Nephron (organoid): ENCODE measurements at regions not wholly inside any gene's neighbourhood (a gene's known extent, or its start where the extent isn't known, plus 50 kb on each side); places are given as distances from the start of the nearest gene placed in this dataset.
A peak's percentile ranks its signal among the peaks of the same experiment; 100 is the strongest.

Experiments used
- H3K27ac Mint-ChIP-seq, 3 experiments: 2 replicates each; pipeline ENCODE4 v1.8.0; 2020; ENCODE audit warnings: mixed read lengths in 3 of 3, mild to moderate bottlenecking in 2 of 3, moderate library complexity in 1 of 3
- H3K27me3 Mint-ChIP-seq: 2 replicates; pipeline ENCODE4 v1.8.0; 2021; ENCODE audit warnings: low read depth, mild to moderate bottlenecking, moderate library complexity, mixed read lengths
- H3K36me3 Mint-ChIP-seq: 2 replicates; pipeline ENCODE4 v1.8.0; 2020; ENCODE audit warnings: low read depth, mixed read lengths
- H3K4me1 Mint-ChIP-seq: 2 replicates; pipeline ENCODE4 v1.8.0; 2020; ENCODE audit warnings: mixed read lengths
- H3K4me3 Mint-ChIP-seq, 3 experiments: 2 replicates each; pipeline ENCODE4 v1.8.0; 2020; ENCODE audit warnings: mild to moderate bottlenecking in 3 of 3, mixed read lengths in 3 of 3, moderate library complexity in 2 of 3
- H3K9me3 Mint-ChIP-seq: 2 replicates; pipeline ENCODE4 v1.8.0; 2020; ENCODE audit warnings: mixed read lengths
- CTCF ChIP-seq, 3 experiments: fragments of 200-600 bp; sonication (generic); IDR thresholded peaks; one replicate each; pipeline ENCODE4 v1.5.0; 2021; ENCODE audit warnings: antibody characterized with exemption in 3 of 3; ENCODE audit not compliant: unreplicated experiment in 3 of 3

GRCh38 chr6:15880262-15880973 lies 217.6 kb upstream of the DTNBP1 start:
- Mint-ChIP-seq H3K27me3 (peaks cover 7% of the 10 kb centered on the region), H3K9me3 (no peaks in the 10 kb centered on the region), H3K27ac (peak overlapping the region; percentile 28 to 74 (median 53)), H3K4me1 (peaks cover 27% of the 10 kb centered on the region), H3K4me3 (no peak overlapping the region), H3K36me3 (no peaks in the 10 kb centered on the region)
- no peak for TF ChIP-seq CTCF (IDR thresholded peaks at IDR 0.05; ENCODE audit: unreplicated experiment in 3 of 3)

GRCh38 chr6:15879371-15880261 lies 216.8 kb upstream of the DTNBP1 start:
- peak overlapping the region; percentile 28 to 74 (median 53) for H3K27ac Mint-ChIP-seq
- H3K4me3 Mint-ChIP-seq, result peak overlapping the region in 2 of 3 experiments; percentile 1 to 33
- TF ChIP-seq CTCF (IDR thresholded peaks at IDR 0.05; ENCODE audit: unreplicated experiment in 3 of 3), result no peak

GRCh38 chr6:15877231-15877630 lies 214.4 kb upstream of the DTNBP1 start:
- Mint-ChIP-seq H3K4me3 (no peak overlapping the region), H3K27me3 (peaks cover 18% of the 10 kb centered on the region), H3K9me3 (no peaks in the 10 kb centered on the region), H3K4me1 (peaks cover 27% of the 10 kb centered on the region), H3K27ac (no peak overlapping the region), H3K36me3 (no peaks in the 10 kb centered on the region)
- TF ChIP-seq CTCF (IDR thresholded peaks at IDR 0.05; ENCODE audit: unreplicated experiment in 3 of 3), result no peak

More at GRCh38 chr6:15879371-15880261, 216.8 kb upstream of the DTNBP1 start:
- Mint-ChIP-seq H3K4me1 (peaks cover 27% of the 10 kb centered on the region), H3K9me3 (no peaks in the 10 kb centered on the region), H3K27me3 (peaks cover 7% of the 10 kb centered on the region), H3K36me3 (no peaks in the 10 kb centered on the region)

- peaks cover 15% of the 10 kb centered on the region for H3K27me3 Mint-ChIP-seq
- no peaks in the 10 kb centered on the region for H3K36me3 Mint-ChIP-seq
- no peak overlapping the region for H3K27ac Mint-ChIP-seq
- no peak overlapping the region for H3K4me3 Mint-ChIP-seq
- no peak for TF ChIP-seq CTCF (IDR thresholded peaks at IDR 0.05; ENCODE audit: unreplicated experiment in 3 of 3)
- H3K9me3 Mint-ChIP-seq, result no peaks in the 10 kb centered on the region
- H3K4me1 Mint-ChIP-seq, result peaks cover 35% of the 10 kb centered on the region
Observed at GRCh38 chr6:15876406-15876805, 213.6 kb upstream of the DTNBP1 start.

GRCh38 chr6:15875797-15876196 lies 213.0 kb upstream of the DTNBP1 start:
- no peak for TF ChIP-seq CTCF (IDR thresholded peaks at IDR 0.05; ENCODE audit: unreplicated experiment in 3 of 3)
- H3K27ac Mint-ChIP-seq, result no peak overlapping the region

More at GRCh38 chr6:15875797-15876196, 213.0 kb upstream of the DTNBP1 start:
- H3K4me3 Mint-ChIP-seq, result no peak overlapping the region
- no peaks in the 10 kb centered on the region for H3K36me3 Mint-ChIP-seq
- H3K4me1 Mint-ChIP-seq, result peaks cover 37% of the 10 kb centered on the region
- no peaks in the 10 kb centered on the region for H3K9me3 Mint-ChIP-seq
- peaks cover 15% of the 10 kb centered on the region for H3K27me3 Mint-ChIP-seq
